Endothelial cell of umbilical vein (primary cell): ENCODE measurements at regions not wholly inside any gene's neighbourhood (a gene's known extent, or its start where the extent isn't known, plus 50 kb on each side); places are given as distances from the start of the nearest gene placed in this dataset.

Experiments
- BruUV-seq: library from RNA; stranded (reverse); fragments of 400-500 nt; replicated peaks from 2 replicates; lab custom pipeline; 2021; lab: Mats Ljungman, UMichigan
- CTCF ChIA-PET: fragments of 300-600, 350-600 bp; sonication (Branson Sonifier 250); formaldehyde crosslinking; loops from one replicate; lab custom pipeline; 2021; ENCODE audit warnings: antibody characterized with exemption, inconsistent platforms; lab: Charles Lee
- POLR2A ChIA-PET: fragments of 300-600, 350-600 bp; sonication (Branson Sonifier 250); formaldehyde crosslinking; loops from one replicate; lab custom pipeline; 2021; ENCODE audit warnings: antibody characterized with exemption, inconsistent platforms; lab: Charles Lee
- DNase-seq: peaks from one replicate; pipeline ENCODE4 v3.0.0-alpha.2; 2011; ENCODE audit warnings: low read depth, low spot score
- FAIRE-seq: peaks from 2 replicates; lab custom pipeline; 2011; peaks lifted over from hg19 to GRCh38; lab: Jason Lieb, UNC
- H2AFZ ChIP-seq: 2 replicates; pipeline ENCODE4 v1.6.0; 2012; ENCODE audit warnings: low read depth, low read length, control low read depth, inconsistent platforms
- H3K27ac ChIP-seq: 2 replicates; pipeline ENCODE4 v1.5.1; 2011; ENCODE audit warnings: low read depth, mild to moderate bottlenecking, control low read depth, low read length, moderate library complexity; ENCODE audit not compliant: insufficient read depth
- H3K27me3 ChIP-seq, 2 experiments: 2 replicates each; pipeline versions ENCODE4 v1.6.0 to v1.6.1; 2011; ENCODE audit warnings: low read length in 2 of 2, mixed read lengths in 1 of 2; ENCODE audit not compliant: control insufficient read depth in 2 of 2, insufficient read depth in 2 of 2
- H3K36me3 ChIP-seq, 2 experiments: 2 replicates in 1 of 2; 3 replicates in 1 of 2; pipeline ENCODE4 v1.5.1; 2011; ENCODE audit warnings: low read length in 2 of 2, mild to moderate bottlenecking in 1 of 2, moderate library complexity in 1 of 2; ENCODE audit not compliant: control insufficient read depth in 2 of 2, insufficient read depth in 2 of 2; ENCODE audit errors: extremely low read depth in 1 of 2
- H3K4me1 ChIP-seq: 3 replicates; pipeline ENCODE4 v1.5.1; 2011; ENCODE audit warnings: mild to moderate bottlenecking, low read length; ENCODE audit not compliant: control insufficient read depth, insufficient read depth; ENCODE audit errors: extremely low read depth
- H3K4me2 ChIP-seq: 2 replicates; pipeline ENCODE4 v1.6.1; 2011; ENCODE audit warnings: low read length, control low read depth, mixed read lengths; ENCODE audit not compliant: insufficient read depth
- H3K4me3 ChIP-seq, 3 experiments: fragments of 200-600 bp in 1 of 3; sonication (generic), shearing (Covaris generic) in 1 of 3; replicated peaks in 1 of 3; 2 replicates each; pipeline ENCODE4 v1.5.1; 2011 to 2016; ENCODE audit warnings: control low read depth in 3 of 3, low read length in 3 of 3, mild to moderate bottlenecking in 2 of 3, inconsistent platforms in 1 of 3, low read depth in 1 of 3, moderate library complexity in 1 of 3; ENCODE audit not compliant: insufficient read depth in 1 of 3
- H3K79me2 ChIP-seq: 2 replicates; pipeline ENCODE4 v1.6.0; 2012; ENCODE audit warnings: low read length, inconsistent platforms; ENCODE audit not compliant: control insufficient read depth, insufficient read depth
- H3K9ac ChIP-seq: replicated peaks from 2 replicates; pipeline ENCODE3; 2011; ENCODE audit warnings: low read length, control low read depth; ENCODE audit not compliant: insufficient read depth; ENCODE audit errors: extremely low read depth
- H3K9me1 ChIP-seq: replicated peaks from 3 replicates; pipeline ENCODE4 v1.6.0; 2011; ENCODE audit warnings: mild to moderate bottlenecking, low read length; ENCODE audit not compliant: control insufficient read depth, insufficient read depth; ENCODE audit errors: extremely low read depth
- H3K9me3 ChIP-seq: replicated peaks from 2 replicates; pipeline ENCODE4 v1.5.1; 2012; ENCODE audit warnings: low read length, inconsistent platforms; ENCODE audit not compliant: control insufficient read depth, insufficient read depth
- H4K20me1 ChIP-seq: replicated peaks from 2 replicates; pipeline ENCODE3; 2011; ENCODE audit warnings: mild to moderate bottlenecking, low read length; ENCODE audit not compliant: control insufficient read depth, insufficient read depth; ENCODE audit errors: extremely low read depth
- CTCF ChIP-seq, 2 donors: IDR thresholded peaks; 1 replicate in 1 of 2; 2 replicates in 1 of 2; pipeline ENCODE4 v1.5.1; 2011; ENCODE audit warnings: low read length in 2 of 2, mild to moderate bottlenecking in 2 of 2, moderate library complexity in 2 of 2, control low read depth in 1 of 2, inconsistent platforms in 1 of 2, low read depth in 1 of 2; ENCODE audit not compliant: insufficient read depth in 1 of 2; ENCODE audit errors: extremely low read depth in 1 of 2
- EZH2 ChIP-seq: IDR thresholded peaks from 2 replicates; pipeline ENCODE4 v1.6.1; 2012; ENCODE audit warnings: borderline replicate concordance, low read depth, mild to moderate bottlenecking, moderate library complexity, low read length, inconsistent platforms; ENCODE audit not compliant: severe bottlenecking
- FOS ChIP-seq: IDR thresholded peaks from 2 replicates; pipeline ENCODE4 v1.6.1; 2011; ENCODE audit warnings: mild to moderate bottlenecking, low read length, moderate library complexity, borderline replicate concordance; ENCODE audit not compliant: insufficient read depth
- GATA2 ChIP-seq: IDR thresholded peaks from 2 replicates; pipeline ENCODE4 v1.7.0; 2011; ENCODE audit warnings: low read depth, mild to moderate bottlenecking, moderate library complexity, mixed read lengths, low read length; ENCODE audit not compliant: insufficient read length, insufficient read depth
- JUN ChIP-seq: IDR thresholded peaks from 2 replicates; pipeline ENCODE4 v1.6.1; 2011; ENCODE audit warnings: borderline replicate concordance, low read depth; ENCODE audit not compliant: insufficient read length, insufficient read depth
- MAX ChIP-seq: IDR thresholded peaks from 2 replicates; pipeline ENCODE4 v1.6.1; 2011; ENCODE audit not compliant: insufficient read depth, insufficient read length
- MYC ChIP-seq: IDR thresholded peaks from one replicate; pipeline ENCODE4 v1.6.1; 2011; ENCODE audit warnings: mild to moderate bottlenecking, low read depth, low read length
- POLR2A ChIP-seq: IDR thresholded peaks from 2 replicates; pipeline ENCODE4 v1.6.1; 2012; ENCODE audit warnings: low read depth, mild to moderate bottlenecking, control low read depth, low read length
- POLR2AphosphoS5 ChIP-seq: IDR thresholded peaks from 2 replicates; pipeline ENCODE4 v1.6.1; 2012; ENCODE audit warnings: low read depth, mild to moderate bottlenecking, control low read depth, low read length, moderate library complexity; ENCODE audit not compliant: insufficient read depth
- dilution Hi-C: fragments of 300-500 bp; cut with MboI; formaldehyde crosslinking; loops from one replicate; pipeline ENCODE4 v1.15.0; 2019; ENCODE audit warnings: low sequenced_read_pairs; ENCODE audit not compliant: extremely low pct_ligation_motif_present
- intact Hi-C: fragments of 100-400 bp; cut with micrococcal nuclease; formaldehyde crosslinking; loops from one replicate; pipeline ENCODE4 v1.10.0; 2022

- no TSS peak for BruUV-seq
- Histone ChIP-seq H3K4me3 (no peak overlapping the region), H3K79me2 (no peaks in the 10 kb centered on the region), H3K27me3 (no peaks in the 10 kb centered on the region), H3K9me1 (no peaks in the 10 kb centered on the region), H3K9ac (no peak overlapping the region), H3K9me3 (no peaks in the 10 kb centered on the region), H3K4me2 (no peak overlapping the region), H3K36me3 (no peaks in the 10 kb centered on the region), H3K27ac (no peak overlapping the region), H2AFZ (no peak overlapping the region), H4K20me1 (no peaks in the 10 kb centered on the region), H3K4me1 (no peaks in the 10 kb centered on the region)
- FAIRE-seq (no peak), DNase-seq (no peak)
- ChIA-PET POLR2A (no interaction called here), CTCF (no interaction called here)
- dilution Hi-C loops, result no loop called here
- intact Hi-C loops, result no loop called here
- TF ChIP-seq JUN (no peak), POLR2AphosphoS5 (no peak), MAX (no peak), POLR2A (no peak), FOS (no peak)
Measured at GRCh38 chr14:30419037-30419436, 139.9 kb upstream of the G2E3 start.

GRCh38 chr14:30420515-30420914 is 138.4 kb upstream of the G2E3 start:
- Histone ChIP-seq H3K9ac (no peak overlapping the region), H3K27ac (no peak overlapping the region), H3K4me1 (no peaks in the 10 kb centered on the region), H3K9me1 (no peaks in the 10 kb centered on the region), H3K27me3 (no peaks in the 10 kb centered on the region), H3K4me2 (no peak overlapping the region), H4K20me1 (no peaks in the 10 kb centered on the region), H3K9me3 (no peaks in the 10 kb centered on the region), H3K79me2 (no peaks in the 10 kb centered on the region), H2AFZ (no peak overlapping the region), H3K36me3 (no peaks in the 10 kb centered on the region), H3K4me3 (no peak overlapping the region)
- intact Hi-C loops (loop anchor here (5.0 kb wide), 1 partner anchor 52 kb away; no protein-coding TSS in a partner anchor), dilution Hi-C loops (no loop called here)
- TF ChIP-seq FOS (no peak), CTCF (IDR thresholded peaks at IDR 0.05; ENCODE audit: extremely low read depth in 1 of 2, insufficient read depth in 1 of 2, low read depth in 1 of 2, low read length in 2 of 2) (no peak), GATA2 (no peak), JUN (no peak), POLR2A (no peak), MYC (no peak), EZH2 (no peak), POLR2AphosphoS5 (no peak), MAX (no peak)
- ChIA-PET CTCF (interaction anchor here (0.6 kb wide), 1 partner anchor 8 kb away, joined by 4 read pairs; no protein-coding TSS in a partner anchor), POLR2A (no interaction called here)
- no TSS peak for BruUV-seq
- DNase-seq, result no peak
- no peak for FAIRE-seq
